ENCODE measurements at regions not wholly inside any gene's neighbourhood (a gene's known extent, or its start where the extent isn't known, plus 50 kb on each side); places are given as distances from the start of the nearest gene placed in this dataset.
A peak's percentile ranks its signal among the peaks of the same experiment; 100 is the strongest.

- H3K4me1 ChIP-seq, result no peaks in the 10 kb centered on the region
- TF ChIP-seq POLR2A (IDR thresholded peaks at IDR 0.05) (no peak), CTCF (IDR thresholded peaks at IDR 0.05) (no peak)
- no peak overlapping the region for H3K27ac ChIP-seq
- DNase-seq (no peak), ATAC-seq (no peak)
- no peak overlapping the region for H3K4me3 ChIP-seq
- WGBS, 4 donors, result 63 to 74% (median 66%) methylated on average over 9 of the region's 9 CpGs
- peaks cover 0 to 25% (median 4%) of the 10 kb centered on the region in 9 donors for H3K27me3 ChIP-seq
- H3K9me3 ChIP-seq, result no peaks in the 10 kb centered on the region
- intact Hi-C loops (cut with DNase I), result no loop called here
- no peaks in the 10 kb centered on the region for H3K36me3 ChIP-seq
Observed at GRCh38 chr13:25024175-25024574, 71.8 kb upstream of the PABPC3 start.

GRCh38 chr13:25032160-25032559 is 63.8 kb upstream of the PABPC3 start:
- H3K4me3 ChIP-seq, result no peak overlapping the region
- WGBS, 4 donors, result 77 to 82% (median 80%) methylated on average over 9 of the region's 9 CpGs
- no peak overlapping the region for H3K27ac ChIP-seq
- intact Hi-C loops (cut with DNase I), result no loop called here
- ATAC-seq (no peak), DNase-seq (no peak)
- H3K36me3 ChIP-seq, result no peaks in the 10 kb centered on the region
- peaks cover 0 to 18% (median 9%) of the 10 kb centered on the region in 9 donors for H3K27me3 ChIP-seq
- no peaks in the 10 kb centered on the region for H3K4me1 ChIP-seq
- no peak for TF ChIP-seq POLR2A (IDR thresholded peaks at IDR 0.05)
- H3K9me3 ChIP-seq, result no peaks in the 10 kb centered on the region

GRCh38 chr13:25034173-25034572 is 61.8 kb upstream of the PABPC3 start:
- DNase-seq, result no peak
- ATAC-seq, result no peak
- intact Hi-C loops (cut with DNase I), result no loop called here
- peaks cover 0 to 32% (median 13%) of the 10 kb centered on the region in 9 donors for H3K27me3 ChIP-seq
- H3K27ac ChIP-seq, result no peak overlapping the region
- H3K4me3 ChIP-seq, result no peak overlapping the region
- no peaks in the 10 kb centered on the region for H3K9me3 ChIP-seq
- TF ChIP-seq CTCF (IDR thresholded peaks at IDR 0.05) (no peak), POLR2A (IDR thresholded peaks at IDR 0.05) (no peak)
- H3K4me1 ChIP-seq, result no peaks in the 10 kb centered on the region
- no peaks in the 10 kb centered on the region for H3K36me3 ChIP-seq
- WGBS, 4 donors, result 82 to 87% (median 85%) methylated on average over 5 of the region's 5 CpGs

GRCh38 chr13:25037057-25037813 is 58.7 kb upstream of the PABPC3 start:
- 32 to 34% (median 33%) methylated on average over 12 of the region's 12 CpGs for WGBS, 4 donors
- Histone ChIP-seq H3K4me3 (no peak overlapping the region), H3K27ac (no peak overlapping the region), H3K27me3 (peaks cover 0 to 53% (median 15%) of the 10 kb centered on the region in 9 donors), H3K4me1 (no peaks in the 10 kb centered on the region), H3K9me3 (no peaks in the 10 kb centered on the region), H3K36me3 (no peaks in the 10 kb centered on the region)
- DNase-seq (peak in 3 of 5 donors; percentile 28 to 46 (median 31)), ATAC-seq (peak in 3 of 4 donors; percentile 50 to 71 (median 62))
- TF ChIP-seq POLR2A (IDR thresholded peaks at IDR 0.05) (no peak), CTCF (IDR thresholded peaks at IDR 0.05) (peak; percentile 52 to 78 (median 69))
- intact Hi-C loops (cut with DNase I), result loop anchor here in 7 of 10 donors (1.0 to 5.0 kb wide), 4 partner anchors 32 to 40 kb away; no protein-coding TSS in a partner anchor

Data from heart left ventricle (tissue), 16 donors.